GM12873 (cell line): ENCODE measurements at regions not wholly inside any gene's neighbourhood (a gene's known extent, or its start where the extent isn't known, plus 50 kb on each side); places are given as distances from the start of the nearest gene placed in this dataset.

Source experiments
- TF ChIP-seq, protein P1 (sequence below): IDR thresholded peaks from 2 replicates; pipeline ENCODE4 v1.5.1; 2012; ENCODE audit warnings: low read depth, mild to moderate bottlenecking, moderate library complexity, low read length, control low read depth; ENCODE audit not compliant: insufficient read depth; ENCODE audit errors: missing control alignments

DNA sequence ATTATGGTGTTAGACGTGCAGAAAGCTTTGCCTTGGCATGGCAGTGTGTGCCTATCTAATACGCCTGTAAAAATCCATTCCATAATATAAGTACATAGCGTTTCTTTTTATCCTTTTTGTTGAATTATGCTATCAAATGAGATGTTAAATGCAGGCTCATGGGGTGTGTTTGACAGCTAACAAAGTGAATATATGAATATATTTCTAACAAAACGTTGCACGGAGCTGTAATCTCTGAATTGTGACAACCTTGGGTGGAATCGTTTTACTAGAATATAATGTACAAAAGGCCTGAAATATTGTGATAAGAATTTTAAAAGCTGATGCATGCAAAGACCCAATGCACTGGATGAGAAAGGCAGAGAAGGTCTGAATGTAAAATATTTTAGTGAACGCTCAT is 763.7 kb upstream of the TMEM132C start:
- TF ChIP-seq, protein P1, sequence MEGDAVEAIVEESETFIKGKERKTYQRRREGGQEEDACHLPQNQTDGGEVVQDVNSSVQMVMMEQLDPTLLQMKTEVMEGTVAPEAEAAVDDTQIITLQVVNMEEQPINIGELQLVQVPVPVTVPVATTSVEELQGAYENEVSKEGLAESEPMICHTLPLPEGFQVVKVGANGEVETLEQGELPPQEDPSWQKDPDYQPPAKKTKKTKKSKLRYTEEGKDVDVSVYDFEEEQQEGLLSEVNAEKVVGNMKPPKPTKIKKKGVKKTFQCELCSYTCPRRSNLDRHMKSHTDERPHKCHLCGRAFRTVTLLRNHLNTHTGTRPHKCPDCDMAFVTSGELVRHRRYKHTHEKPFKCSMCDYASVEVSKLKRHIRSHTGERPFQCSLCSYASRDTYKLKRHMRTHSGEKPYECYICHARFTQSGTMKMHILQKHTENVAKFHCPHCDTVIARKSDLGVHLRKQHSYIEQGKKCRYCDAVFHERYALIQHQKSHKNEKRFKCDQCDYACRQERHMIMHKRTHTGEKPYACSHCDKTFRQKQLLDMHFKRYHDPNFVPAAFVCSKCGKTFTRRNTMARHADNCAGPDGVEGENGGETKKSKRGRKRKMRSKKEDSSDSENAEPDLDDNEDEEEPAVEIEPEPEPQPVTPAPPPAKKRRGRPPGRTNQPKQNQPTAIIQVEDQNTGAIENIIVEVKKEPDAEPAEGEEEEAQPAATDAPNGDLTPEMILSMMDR: no peak

DNA sequence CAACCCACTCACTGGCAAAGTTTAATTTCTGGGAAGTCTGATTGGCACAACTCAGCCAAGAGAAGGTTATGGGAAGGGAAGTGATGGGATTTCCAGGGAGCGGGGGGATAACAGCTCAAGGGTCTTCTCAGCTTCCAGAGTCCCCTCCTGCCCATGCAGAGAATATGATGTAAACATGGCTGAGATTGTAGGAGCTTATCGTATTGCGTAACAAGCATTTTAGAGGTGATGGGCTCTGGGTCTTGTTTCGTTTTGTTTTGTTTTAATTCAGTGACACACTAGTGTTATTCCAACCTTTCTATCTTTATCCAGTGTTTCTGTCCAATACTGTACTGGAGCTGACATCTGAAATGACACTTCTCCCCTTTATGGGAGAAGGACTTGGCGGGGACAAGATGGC is 762.1 kb upstream of the TMEM132C start:
- TF ChIP-seq, protein P1: no peak

DNA sequence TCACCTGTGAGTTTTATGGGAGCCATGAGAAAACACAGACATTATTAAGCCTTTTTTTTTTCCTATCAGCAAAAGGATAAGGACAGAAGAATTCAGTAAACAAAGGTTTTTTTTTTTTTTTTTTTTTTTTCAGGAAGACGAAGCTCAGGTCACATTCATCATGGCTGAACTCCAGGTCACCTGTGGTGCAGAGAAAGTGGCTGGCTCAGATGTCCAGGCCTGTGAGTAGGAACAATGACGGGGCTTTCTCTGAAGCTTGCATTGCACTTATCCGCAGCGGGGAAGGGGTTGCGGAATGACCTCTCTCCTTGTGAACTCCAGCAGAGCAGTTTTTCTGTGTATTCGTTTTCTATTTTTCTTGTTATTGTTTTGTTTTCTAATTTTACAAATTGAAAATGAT is 759.6 kb upstream of the TMEM132C start:
- TF ChIP-seq, protein P1: no peak

DNA sequence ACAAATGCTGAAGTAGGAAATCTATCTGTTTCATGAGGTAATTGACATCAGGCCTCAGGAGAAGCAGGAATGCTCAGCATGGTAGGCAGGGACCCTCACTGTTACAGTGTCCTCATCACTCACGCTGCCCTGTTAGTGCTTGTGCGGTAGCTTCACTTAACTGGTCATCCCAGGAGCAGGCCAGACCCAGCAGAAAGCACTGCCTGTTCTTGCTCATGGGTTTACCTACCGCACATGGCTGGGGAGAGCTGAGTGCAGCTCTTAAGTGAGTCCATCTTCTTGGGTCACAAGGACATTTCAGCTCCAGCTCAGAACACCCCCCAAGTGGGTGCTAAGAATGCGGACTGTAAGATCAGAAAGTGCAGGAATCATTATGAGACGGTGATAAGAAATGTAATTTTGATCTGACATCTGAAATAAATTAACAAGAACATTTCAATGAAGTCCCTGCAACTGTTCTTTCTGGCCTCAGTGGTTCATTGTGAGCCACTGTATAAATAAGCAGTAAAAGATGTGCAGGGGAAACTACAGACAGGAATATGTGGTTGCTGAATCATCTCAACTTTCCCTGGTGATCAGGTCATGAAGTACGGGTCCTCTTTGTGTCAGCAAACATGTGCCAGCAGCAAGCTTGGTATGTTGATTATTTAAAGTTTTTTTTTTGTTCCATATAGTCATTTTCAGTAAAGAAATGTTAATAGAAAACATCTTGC is 757.7 kb upstream of the TMEM132C start:
- TF ChIP-seq, protein P1: no peak

DNA sequence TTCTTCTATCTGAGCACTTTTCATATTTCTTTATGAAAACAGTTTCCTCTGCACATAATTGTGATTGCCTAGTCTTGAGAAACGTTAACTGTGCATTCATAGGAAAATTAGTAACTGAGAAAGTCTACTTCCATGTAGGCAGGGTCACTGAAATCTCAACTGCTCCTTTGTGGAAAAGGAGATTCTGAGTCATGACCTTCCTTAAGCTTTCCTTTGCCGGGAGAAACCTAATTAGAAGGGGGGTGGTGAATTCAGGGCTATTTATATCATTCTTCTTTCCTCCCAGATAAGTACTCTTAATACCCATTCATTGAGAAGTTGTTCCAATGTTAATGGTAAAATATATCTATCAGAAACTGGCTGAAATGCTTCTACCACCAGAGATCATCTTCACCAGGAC is 751.0 kb upstream of the TMEM132C start:
- TF ChIP-seq, protein P1: no peak

DNA sequence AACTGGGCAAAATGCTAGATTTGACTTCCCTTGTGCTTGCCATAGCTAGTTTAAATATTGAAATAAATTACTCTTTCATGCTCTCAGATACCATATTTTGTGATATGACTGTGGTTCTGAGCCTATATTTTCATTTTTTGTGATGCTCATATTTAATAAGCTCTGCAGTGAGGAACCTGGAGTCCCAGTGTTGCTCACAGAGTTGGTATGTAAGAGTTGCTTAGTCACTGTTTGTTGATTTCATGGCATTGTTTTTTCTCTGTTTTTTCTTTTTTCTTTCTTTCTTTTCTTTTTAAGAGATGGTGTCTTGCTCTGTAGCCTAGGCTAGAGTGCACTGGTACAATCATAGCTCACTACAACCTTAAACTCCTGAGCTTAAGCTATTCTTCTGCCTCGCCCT is 750.5 kb upstream of the TMEM132C start:
- TF ChIP-seq, protein P1: no peak

DNA sequence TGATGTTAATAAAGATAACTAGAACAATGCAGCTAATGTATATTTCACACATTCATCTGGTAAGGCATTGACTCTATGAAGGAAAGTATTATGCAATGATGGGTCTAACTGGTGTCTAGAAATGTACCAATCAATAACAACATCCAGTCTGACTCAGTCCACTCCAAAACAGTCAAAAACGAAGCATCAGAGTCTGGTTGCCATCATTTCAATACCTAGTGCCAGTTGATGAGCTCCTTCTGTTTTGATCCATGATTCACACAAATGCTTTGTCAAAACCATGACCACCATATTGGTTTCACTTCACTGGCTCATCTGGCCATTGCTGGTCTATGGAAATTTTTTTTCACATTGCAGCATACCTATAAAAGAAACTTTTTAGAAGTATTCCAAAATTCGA is 747.2 kb upstream of the TMEM132C start:
- TF ChIP-seq, protein P1: no peak

DNA sequence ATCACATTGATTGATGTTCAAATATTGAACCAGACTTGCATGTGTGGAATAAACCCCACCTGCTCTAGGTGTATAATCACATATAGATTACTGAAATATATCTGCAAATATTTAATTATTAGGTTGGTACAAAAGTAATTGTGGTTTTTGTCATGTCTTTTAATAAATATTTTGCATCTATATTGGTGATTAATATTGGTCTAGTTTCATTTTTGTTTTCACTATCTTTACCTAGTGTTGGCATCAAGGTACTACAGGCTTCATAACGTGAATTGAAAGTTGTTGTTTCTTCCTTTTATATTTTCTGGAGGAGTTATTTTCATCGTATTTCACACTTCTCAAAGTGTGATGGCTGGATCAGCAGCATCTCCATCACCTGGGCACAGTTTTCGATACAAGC is 740.0 kb upstream of the TMEM132C start:
- TF ChIP-seq, protein P1: no peak
